ENCODE measurements at regions not wholly inside any gene's neighbourhood (a gene's known extent, or its start where the extent isn't known, plus 50 kb on each side); places are given as distances from the start of the nearest gene placed in this dataset.

DNA sequence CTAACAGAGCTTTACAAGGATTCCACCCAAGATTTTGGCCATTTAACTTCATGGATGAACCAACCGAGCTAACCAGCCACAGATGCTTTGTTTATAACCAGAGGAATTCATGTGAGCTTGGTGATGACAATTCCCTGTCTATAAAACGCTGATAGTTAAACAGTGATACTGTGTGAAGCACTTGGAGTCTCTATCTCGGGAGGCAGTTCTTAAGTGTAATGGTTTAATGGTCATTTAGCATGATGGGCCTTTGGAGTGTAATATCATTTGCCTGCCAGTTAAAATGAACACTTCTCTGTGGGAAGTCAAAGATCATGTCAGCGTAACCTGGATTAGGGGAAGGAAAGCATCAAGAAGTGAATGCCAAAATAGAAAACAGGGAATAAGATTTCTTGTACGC lies 368.6 kb upstream of the THRB start:
- DNase-seq (ENCODE audit: low read depth), result no peak

DNA sequence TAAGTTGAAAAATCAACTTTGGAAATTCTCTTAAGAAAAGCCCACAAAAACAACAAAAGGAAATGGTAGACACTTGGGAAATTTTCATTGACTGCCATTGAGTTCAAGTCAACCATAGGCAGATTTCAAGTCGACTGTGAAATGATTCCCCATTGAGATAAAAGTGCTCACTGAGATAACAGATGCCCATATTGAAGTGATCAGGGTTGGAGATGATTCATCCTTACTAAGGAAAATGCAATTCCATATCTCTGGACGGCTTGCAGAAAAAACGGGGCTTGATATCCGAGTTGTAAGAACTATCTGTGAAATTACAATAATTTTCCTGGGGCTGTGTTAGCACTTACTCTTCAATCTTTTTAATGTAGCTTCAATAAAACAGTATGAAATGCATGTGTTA lies 373.1 kb upstream of the THRB start:
- no peak for DNase-seq (ENCODE audit: low read depth)
- H3K4me3 ChIP-seq (ENCODE audit: low read length), result no peak overlapping the region
- TF ChIP-seq, protein P1, sequence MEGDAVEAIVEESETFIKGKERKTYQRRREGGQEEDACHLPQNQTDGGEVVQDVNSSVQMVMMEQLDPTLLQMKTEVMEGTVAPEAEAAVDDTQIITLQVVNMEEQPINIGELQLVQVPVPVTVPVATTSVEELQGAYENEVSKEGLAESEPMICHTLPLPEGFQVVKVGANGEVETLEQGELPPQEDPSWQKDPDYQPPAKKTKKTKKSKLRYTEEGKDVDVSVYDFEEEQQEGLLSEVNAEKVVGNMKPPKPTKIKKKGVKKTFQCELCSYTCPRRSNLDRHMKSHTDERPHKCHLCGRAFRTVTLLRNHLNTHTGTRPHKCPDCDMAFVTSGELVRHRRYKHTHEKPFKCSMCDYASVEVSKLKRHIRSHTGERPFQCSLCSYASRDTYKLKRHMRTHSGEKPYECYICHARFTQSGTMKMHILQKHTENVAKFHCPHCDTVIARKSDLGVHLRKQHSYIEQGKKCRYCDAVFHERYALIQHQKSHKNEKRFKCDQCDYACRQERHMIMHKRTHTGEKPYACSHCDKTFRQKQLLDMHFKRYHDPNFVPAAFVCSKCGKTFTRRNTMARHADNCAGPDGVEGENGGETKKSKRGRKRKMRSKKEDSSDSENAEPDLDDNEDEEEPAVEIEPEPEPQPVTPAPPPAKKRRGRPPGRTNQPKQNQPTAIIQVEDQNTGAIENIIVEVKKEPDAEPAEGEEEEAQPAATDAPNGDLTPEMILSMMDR (conservative IDR thresholded peaks at IDR 0.05; ENCODE audit: low read length), result no peak

More for the DNA sequence above, 368.6 kb upstream of the THRB start:
- no peak overlapping the region for H3K4me3 ChIP-seq (ENCODE audit: low read length)
- TF ChIP-seq, protein P1 (conservative IDR thresholded peaks at IDR 0.05; ENCODE audit: low read length), result no peak

DNA sequence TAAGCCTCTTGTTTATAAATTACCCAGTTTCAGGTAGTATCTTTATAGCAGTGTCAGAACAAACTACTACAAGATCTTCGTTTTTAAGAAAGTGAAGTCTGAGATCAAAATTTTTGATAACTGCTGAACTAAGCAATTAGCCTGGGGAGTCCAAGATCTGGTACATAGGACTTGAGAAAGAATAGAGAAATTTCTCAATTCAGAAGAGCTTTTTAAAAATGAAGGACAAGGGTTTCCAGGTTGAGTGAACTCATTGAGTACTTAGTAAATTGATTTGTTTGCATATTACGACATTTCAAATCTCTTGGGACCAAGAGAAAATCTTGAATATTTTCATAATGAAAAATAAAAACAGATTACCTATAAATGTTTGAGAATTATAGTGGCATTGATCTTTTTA lies 386.6 kb upstream of the THRB start:
- no peak for DNase-seq (ENCODE audit: low read depth)
- TF ChIP-seq, protein P1 (conservative IDR thresholded peaks at IDR 0.05; ENCODE audit: low read length), result no peak
- no peak overlapping the region for H3K4me3 ChIP-seq (ENCODE audit: low read length)

DNA sequence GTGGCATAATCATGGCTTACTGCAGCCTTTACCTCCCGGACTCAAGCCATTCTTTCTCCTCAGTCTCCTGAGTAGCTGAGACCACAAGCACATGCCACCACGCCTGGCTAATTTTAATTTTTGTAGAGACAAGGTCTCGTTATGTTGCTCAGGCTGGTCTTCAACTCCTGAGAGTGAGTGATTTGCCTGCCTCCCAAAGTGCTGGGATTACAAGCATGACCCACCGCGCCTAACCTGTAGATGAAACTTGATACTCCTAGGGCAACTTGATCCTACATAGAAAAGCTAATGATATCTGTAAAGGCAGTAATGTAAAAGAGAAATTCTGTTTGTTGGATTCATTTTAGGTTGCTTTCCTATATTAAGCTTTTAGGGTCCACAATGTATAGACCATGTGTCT lies 391.9 kb upstream of the THRB start:
- no peak overlapping the region for H3K4me3 ChIP-seq (ENCODE audit: low read length)
- TF ChIP-seq, protein P1 (conservative IDR thresholded peaks at IDR 0.05; ENCODE audit: low read length), result no peak
- DNase-seq (ENCODE audit: low read depth), result no peak

DNA sequence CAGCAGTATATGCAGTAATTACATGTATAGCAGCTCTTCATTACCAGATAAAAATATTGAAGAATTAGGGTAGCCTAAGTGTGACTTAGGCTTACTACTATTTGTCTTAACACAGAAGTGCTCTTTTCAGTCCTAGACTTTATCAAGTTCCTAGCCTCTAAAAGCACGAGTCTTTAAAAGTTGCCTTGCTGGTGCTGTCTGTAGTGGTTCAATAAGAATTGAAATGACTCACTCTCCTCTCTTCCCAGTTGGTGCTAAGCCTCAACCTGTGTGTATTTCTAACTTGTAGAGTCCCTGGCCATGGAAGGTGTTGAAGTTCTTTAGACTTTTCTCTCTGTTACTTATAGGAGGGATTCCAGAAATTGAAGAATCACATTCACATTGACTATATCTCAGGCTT lies 395.4 kb upstream of the THRB start:
- no peak overlapping the region for H3K4me3 ChIP-seq (ENCODE audit: low read length)
- no peak for DNase-seq (ENCODE audit: low read depth)
- TF ChIP-seq, protein P1 (conservative IDR thresholded peaks at IDR 0.05; ENCODE audit: low read length), result no peak

DNA sequence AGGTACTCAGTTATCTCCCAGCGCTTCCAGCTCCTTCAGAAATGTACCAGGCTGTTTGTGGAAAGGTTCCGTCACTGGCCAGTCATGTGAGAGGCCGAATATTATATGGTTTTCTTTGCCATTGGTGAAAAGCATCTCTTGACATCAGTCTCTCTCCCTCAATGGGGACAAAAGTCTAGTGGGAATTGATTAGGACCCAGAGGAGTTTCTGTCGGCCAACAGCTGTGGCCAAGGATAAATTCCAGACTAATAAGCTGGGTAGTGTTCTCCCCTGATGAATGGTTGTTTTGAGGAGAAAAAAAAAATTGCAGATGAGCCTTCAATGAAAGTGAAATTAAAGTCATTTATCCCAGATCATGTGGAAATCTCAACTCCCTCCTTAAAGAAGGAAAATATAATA lies 404.7 kb upstream of the THRB start:
- TF ChIP-seq, protein P1 (conservative IDR thresholded peaks at IDR 0.05; ENCODE audit: low read length), result no peak
- H3K4me3 ChIP-seq (ENCODE audit: low read length), result no peak overlapping the region
- DNase-seq (ENCODE audit: low read depth), result no peak

DNA sequence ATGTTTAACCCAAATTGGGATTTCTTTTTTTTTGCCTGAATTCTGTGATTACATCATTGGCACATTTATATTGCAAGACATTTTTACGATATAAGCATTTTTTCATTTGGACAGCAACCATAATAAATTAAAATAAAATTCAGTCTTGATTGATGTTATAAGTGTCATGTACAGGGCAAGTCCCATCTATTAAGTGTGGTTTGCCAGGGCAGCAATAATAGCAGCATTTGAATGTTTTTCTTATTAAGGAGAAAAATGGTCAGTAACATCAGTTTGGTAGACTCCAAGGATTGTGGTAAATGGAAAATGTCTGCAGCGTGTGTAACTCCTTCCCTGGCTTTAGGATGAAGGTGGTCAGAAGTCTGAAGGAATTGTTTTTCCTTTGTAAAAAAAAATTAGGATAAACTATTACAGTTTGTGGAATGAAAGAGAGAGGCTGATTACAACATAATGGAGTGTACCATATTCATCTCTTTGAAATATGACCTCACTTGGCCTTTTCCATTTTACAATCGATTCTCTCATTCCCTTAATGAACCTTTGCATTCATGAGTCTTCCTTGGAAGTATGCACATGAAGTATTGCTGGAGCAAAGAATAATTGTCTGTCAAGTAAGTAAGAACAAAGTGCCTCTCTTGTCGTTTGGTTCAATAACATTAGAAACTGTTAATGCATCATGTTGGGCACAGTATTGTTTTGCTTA lies 405.4 kb upstream of the THRB start:
- H3K4me3 ChIP-seq (ENCODE audit: low read length), result no peak overlapping the region
- no peak for DNase-seq (ENCODE audit: low read depth)
- TF ChIP-seq, protein P1 (conservative IDR thresholded peaks at IDR 0.05; ENCODE audit: low read length), result no peak

All from AG10803 (cell line).